ENCODE measurements at regions not wholly inside any gene's neighbourhood (a gene's known extent, or its start where the extent isn't known, plus 50 kb on each side); places are given as distances from the start of the nearest gene placed in this dataset.

- TF ChIP-seq, protein P1, sequence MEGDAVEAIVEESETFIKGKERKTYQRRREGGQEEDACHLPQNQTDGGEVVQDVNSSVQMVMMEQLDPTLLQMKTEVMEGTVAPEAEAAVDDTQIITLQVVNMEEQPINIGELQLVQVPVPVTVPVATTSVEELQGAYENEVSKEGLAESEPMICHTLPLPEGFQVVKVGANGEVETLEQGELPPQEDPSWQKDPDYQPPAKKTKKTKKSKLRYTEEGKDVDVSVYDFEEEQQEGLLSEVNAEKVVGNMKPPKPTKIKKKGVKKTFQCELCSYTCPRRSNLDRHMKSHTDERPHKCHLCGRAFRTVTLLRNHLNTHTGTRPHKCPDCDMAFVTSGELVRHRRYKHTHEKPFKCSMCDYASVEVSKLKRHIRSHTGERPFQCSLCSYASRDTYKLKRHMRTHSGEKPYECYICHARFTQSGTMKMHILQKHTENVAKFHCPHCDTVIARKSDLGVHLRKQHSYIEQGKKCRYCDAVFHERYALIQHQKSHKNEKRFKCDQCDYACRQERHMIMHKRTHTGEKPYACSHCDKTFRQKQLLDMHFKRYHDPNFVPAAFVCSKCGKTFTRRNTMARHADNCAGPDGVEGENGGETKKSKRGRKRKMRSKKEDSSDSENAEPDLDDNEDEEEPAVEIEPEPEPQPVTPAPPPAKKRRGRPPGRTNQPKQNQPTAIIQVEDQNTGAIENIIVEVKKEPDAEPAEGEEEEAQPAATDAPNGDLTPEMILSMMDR (IDR thresholded peaks at IDR 0.05): no peak
- TF ChIP-seq POLR2A (IDR thresholded peaks at IDR 0.05): no peak
Measured at GRCh38 chr11:134531327-134532130, 119.5 kb upstream of the B3GAT1 start.

Data from thyroid gland (tissue), 4 donors.